ENCODE measurements at regions not wholly inside any gene's neighbourhood (a gene's known extent, or its start where the extent isn't known, plus 50 kb on each side); places are given as distances from the start of the nearest gene placed in this dataset.

DNA sequence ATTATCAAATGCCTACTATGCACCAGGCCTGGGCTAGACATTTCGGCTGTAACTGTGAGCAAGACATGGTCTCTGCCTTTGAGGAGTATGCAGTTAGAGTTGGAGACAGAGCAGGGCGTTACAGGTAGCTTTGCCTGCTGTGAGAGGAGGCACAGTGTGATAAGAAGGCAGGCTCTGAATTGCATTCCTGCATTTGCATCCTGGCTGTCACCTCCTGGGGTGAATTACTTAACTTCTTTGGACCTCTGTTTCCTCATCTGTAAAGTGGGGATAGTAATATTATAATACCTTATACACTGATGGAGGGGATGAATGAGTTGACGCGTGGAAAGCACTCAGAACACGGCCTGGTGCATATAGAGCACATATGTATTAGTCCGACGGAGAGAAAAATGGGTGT is 118.1 kb upstream of the ARHGAP20 start:
- H3K4me3 Mint-ChIP-seq = no peak overlapping the region
- ChIA-PET POLR2A (no interaction called here), CTCF (no interaction called here)
- DNase-seq (no peak), ATAC-seq (no peak)
- H3K9me3 Mint-ChIP-seq = no peaks in the 10 kb centered on the region
- TF ChIP-seq, protein P1, sequence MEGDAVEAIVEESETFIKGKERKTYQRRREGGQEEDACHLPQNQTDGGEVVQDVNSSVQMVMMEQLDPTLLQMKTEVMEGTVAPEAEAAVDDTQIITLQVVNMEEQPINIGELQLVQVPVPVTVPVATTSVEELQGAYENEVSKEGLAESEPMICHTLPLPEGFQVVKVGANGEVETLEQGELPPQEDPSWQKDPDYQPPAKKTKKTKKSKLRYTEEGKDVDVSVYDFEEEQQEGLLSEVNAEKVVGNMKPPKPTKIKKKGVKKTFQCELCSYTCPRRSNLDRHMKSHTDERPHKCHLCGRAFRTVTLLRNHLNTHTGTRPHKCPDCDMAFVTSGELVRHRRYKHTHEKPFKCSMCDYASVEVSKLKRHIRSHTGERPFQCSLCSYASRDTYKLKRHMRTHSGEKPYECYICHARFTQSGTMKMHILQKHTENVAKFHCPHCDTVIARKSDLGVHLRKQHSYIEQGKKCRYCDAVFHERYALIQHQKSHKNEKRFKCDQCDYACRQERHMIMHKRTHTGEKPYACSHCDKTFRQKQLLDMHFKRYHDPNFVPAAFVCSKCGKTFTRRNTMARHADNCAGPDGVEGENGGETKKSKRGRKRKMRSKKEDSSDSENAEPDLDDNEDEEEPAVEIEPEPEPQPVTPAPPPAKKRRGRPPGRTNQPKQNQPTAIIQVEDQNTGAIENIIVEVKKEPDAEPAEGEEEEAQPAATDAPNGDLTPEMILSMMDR (IDR thresholded peaks at IDR 0.05) = no peak
- H3K27ac Mint-ChIP-seq = no peak overlapping the region
- H3K4me1 Mint-ChIP-seq (ENCODE audit: low read depth) = peaks cover 13% of the 10 kb centered on the region
- H3K27me3 Mint-ChIP-seq = peaks cover 3% of the 10 kb centered on the region
- intact Hi-C loops (cut with micrococcal nuclease) = no loop called here
- no peaks in the 10 kb centered on the region for H3K36me3 Mint-ChIP-seq (ENCODE audit: low read depth)

DNA sequence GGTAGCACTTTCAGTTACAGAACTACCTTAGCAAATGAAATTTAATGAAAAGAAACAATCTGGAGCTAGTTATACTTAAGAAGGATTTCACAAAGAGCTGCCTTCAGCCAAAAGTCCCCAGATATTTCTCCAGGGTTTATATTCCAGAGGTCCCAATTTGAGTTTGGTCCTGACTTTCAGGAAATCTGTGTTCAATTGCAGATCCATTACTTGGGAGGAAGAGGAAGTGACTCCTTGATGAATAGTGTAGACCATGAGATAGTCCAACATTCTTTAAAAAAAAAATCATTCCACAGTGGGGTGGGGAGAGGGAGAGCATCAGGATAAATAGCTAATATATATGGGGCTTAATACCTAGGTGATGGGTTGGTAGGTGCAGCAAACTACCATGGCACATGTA is 117.6 kb upstream of the ARHGAP20 start:
- ChIA-PET POLR2A (no interaction called here), CTCF (no interaction called here)
- Mint-ChIP-seq H3K27me3 (peaks cover 3% of the 10 kb centered on the region), H3K36me3 (ENCODE audit: low read depth) (no peaks in the 10 kb centered on the region), H3K27ac (no peak overlapping the region), H3K4me3 (no peak overlapping the region), H3K9me3 (no peaks in the 10 kb centered on the region), H3K4me1 (ENCODE audit: low read depth) (peaks cover 13% of the 10 kb centered on the region)
- intact Hi-C loops (cut with micrococcal nuclease) = no loop called here
- TF ChIP-seq, protein P1 (IDR thresholded peaks at IDR 0.05) = no peak
- no peak for DNase-seq
- ATAC-seq = no peak

DNA sequence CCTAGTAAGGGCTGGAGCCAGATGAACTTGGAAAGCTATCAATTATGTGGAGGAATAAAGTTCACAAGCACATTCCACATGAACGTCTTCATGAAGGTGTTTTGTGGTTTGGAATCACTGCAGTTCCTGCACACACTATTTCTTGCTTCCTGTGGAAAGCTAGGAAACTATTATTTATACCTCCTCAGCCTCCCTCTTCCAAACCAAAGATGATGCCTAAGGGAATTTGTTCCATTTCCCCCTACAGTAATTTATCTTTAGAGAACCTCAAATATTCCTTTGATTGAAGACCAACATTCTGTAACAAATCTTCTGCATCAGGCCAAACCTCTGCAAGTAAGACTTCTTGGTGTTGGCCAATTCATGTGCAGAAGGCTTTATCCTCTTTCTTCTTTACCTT is 115.8 kb upstream of the ARHGAP20 start:
- no peaks in the 10 kb centered on the region for H3K36me3 Mint-ChIP-seq (ENCODE audit: low read depth)
- no peak overlapping the region for H3K27ac Mint-ChIP-seq
- peaks cover 10% of the 10 kb centered on the region for H3K4me1 Mint-ChIP-seq (ENCODE audit: low read depth)
- ChIA-PET CTCF (no interaction called here), POLR2A (no interaction called here)
- no peaks in the 10 kb centered on the region for H3K9me3 Mint-ChIP-seq
- intact Hi-C loops (cut with micrococcal nuclease) = no loop called here
- no peak overlapping the region for H3K4me3 Mint-ChIP-seq
- TF ChIP-seq, protein P1 (IDR thresholded peaks at IDR 0.05) = no peak
- no peak for DNase-seq
- no peak for ATAC-seq
- H3K27me3 Mint-ChIP-seq = peaks cover 5% of the 10 kb centered on the region

DNA sequence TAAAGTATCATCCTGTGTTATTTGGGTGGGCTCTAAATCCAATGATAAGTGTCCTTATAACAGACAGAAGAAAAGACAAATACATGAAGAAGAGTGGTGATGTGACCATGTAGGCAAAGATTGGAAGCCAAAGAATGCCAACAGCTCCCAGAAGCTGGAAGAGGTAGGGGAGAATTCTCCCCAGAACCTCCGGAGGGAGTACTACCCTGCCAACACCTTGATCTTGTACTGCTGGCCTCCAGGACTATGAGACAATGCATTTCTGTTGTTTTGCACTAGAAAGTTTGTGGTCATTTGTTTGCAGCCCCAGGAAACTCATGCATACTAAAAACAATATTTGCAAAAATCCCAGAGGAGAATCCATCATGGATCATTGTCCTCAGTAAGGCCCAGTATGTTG is 115.0 kb upstream of the ARHGAP20 start:
- Mint-ChIP-seq H3K36me3 (ENCODE audit: low read depth) (no peaks in the 10 kb centered on the region), H3K9me3 (no peaks in the 10 kb centered on the region), H3K4me3 (no peak overlapping the region), H3K27ac (no peak overlapping the region), H3K27me3 (peaks cover 5% of the 10 kb centered on the region), H3K4me1 (ENCODE audit: low read depth) (peaks cover 3% of the 10 kb centered on the region)
- ChIA-PET CTCF (no interaction called here), POLR2A (no interaction called here)
- TF ChIP-seq, protein P1 (IDR thresholded peaks at IDR 0.05) = no peak
- intact Hi-C loops (cut with micrococcal nuclease) = no loop called here
- DNase-seq (no peak), ATAC-seq (no peak)

DNA sequence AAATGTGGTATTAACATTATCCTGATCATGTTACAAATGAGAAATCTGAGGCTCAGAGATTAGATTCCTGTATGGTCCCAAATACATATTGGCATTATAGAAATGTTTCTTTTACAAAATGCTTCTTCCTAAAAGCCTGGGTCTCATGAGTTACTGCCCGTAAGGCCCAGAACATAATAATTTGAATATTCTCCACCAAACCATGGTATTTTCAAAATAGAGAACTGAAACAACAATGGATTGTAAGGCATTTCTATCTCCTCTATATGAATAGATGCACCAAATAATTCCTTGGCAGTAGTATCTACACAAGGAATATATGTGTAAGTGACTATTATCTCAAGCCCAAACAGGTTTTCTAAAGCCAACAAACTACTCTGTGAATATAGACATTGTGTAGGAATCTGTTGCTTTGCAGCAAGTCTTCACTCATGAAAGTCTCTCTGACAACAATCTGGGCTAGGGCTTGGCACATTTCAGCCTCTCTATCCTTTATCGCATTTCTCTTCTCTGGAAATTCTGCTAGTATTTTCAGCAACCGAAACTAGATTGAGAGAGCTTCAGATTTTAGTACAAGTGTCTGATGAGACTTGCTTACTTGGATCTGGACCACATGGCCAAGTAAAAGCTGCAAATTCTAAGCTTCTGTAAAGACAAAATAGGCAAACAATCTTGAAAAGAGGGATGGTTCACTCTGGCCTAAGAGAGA is 112.8 kb upstream of the ARHGAP20 start:
- POLR2A ChIA-PET = no interaction called here
- no peaks in the 10 kb centered on the region for H3K36me3 Mint-ChIP-seq (ENCODE audit: low read depth)
- intact Hi-C loops (cut with micrococcal nuclease) = no loop called here
- H3K27me3 Mint-ChIP-seq = peaks cover 7% of the 10 kb centered on the region
- H3K4me3 Mint-ChIP-seq = no peak overlapping the region
- TF ChIP-seq, protein P1 (IDR thresholded peaks at IDR 0.05) = no peak
- H3K27ac Mint-ChIP-seq = no peak overlapping the region
- H3K9me3 Mint-ChIP-seq = no peaks in the 10 kb centered on the region
- H3K4me1 Mint-ChIP-seq (ENCODE audit: low read depth) = no peaks in the 10 kb centered on the region
- DNase-seq (no peak), ATAC-seq (no peak)
- CTCF ChIA-PET = no interaction called here

Data from activated CD8-positive, alpha-beta T cell treated with anti-CD3 and anti-CD28 coated beads for 36 hours (primary cell).